Peyer's patch (tissue), 4 donors: ENCODE measurements at regions not wholly inside any gene's neighbourhood (a gene's known extent, or its start where the extent isn't known, plus 50 kb on each side); places are given as distances from the start of the nearest gene placed in this dataset.
A peak's percentile ranks its signal among the peaks of the same experiment; 100 is the strongest.

ENCODE experiments used
- POLR2A ChIP-seq, 2 donors: fragments of 450-650 bp; IDR thresholded peaks; one replicate each; pipeline ENCODE4 v1.5.1; 2017; ENCODE audit warnings: antibody characterized with exemption in 2 of 2, mild to moderate bottlenecking in 2 of 2, moderate library complexity in 2 of 2
- TF ChIP-seq, protein P1 (sequence below), 6 experiments: fragments of 450-650 bp in 4 of 6; fragments of 200-600 bp in 2 of 6; sonication (generic) in 1 of 6; IDR thresholded peaks; one replicate each; pipeline ENCODE4 v1.5.1; 2017 to 2019; ENCODE audit warnings: antibody characterized with exemption in 6 of 6, mild to moderate bottlenecking in 3 of 6, moderate library complexity in 1 of 6

DNA sequence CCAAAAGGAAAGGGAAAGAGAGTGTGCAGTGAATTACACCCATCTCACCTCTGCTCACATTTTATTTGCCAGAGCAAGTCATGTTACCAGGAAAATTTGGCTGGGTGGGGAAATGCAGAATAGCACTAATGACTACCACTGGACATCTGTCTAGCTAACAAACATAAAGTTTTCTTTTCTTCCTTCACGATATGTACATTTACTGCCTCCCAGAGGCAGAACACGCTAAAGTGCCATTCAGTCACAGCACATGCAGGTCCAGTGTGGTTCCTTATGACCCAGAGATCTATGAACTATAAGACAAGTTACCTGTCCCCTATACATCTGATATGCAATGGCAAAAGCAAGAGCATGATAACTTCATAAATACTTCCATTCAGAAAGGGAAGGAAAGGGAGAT is 194.1 kb downstream of the OGFRL1 start:
- TF ChIP-seq, protein P1, sequence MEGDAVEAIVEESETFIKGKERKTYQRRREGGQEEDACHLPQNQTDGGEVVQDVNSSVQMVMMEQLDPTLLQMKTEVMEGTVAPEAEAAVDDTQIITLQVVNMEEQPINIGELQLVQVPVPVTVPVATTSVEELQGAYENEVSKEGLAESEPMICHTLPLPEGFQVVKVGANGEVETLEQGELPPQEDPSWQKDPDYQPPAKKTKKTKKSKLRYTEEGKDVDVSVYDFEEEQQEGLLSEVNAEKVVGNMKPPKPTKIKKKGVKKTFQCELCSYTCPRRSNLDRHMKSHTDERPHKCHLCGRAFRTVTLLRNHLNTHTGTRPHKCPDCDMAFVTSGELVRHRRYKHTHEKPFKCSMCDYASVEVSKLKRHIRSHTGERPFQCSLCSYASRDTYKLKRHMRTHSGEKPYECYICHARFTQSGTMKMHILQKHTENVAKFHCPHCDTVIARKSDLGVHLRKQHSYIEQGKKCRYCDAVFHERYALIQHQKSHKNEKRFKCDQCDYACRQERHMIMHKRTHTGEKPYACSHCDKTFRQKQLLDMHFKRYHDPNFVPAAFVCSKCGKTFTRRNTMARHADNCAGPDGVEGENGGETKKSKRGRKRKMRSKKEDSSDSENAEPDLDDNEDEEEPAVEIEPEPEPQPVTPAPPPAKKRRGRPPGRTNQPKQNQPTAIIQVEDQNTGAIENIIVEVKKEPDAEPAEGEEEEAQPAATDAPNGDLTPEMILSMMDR (IDR thresholded peaks at IDR 0.05), result peak in 2 of 6 experiments; percentile 4 to 12
- TF ChIP-seq POLR2A (IDR thresholded peaks at IDR 0.05), result no peak
